Natural killer cell (primary cell): ENCODE measurements at regions not wholly inside any gene's neighbourhood (a gene's known extent, or its start where the extent isn't known, plus 50 kb on each side); places are given as distances from the start of the nearest gene placed in this dataset.

Experiments
- ATAC-seq, 3 donors: fragments of 150-1000 bp in 2 of 3; fragments of 200-7000 bp in 1 of 3; cut with Tn5 transposase; 1 replicate in 1 of 3; 2 replicates in 2 of 3; pipeline ENCODE4 v1.10.0; 2021; ENCODE audit warnings: mild to moderate bottlenecking in 2 of 3, moderate library complexity in 2 of 3
- DNase-seq, 2 donors: peaks; one replicate each; pipeline versions ENCODE4 v3.0.0 to v3.0.0-alpha.2; 2013 to 2021; ENCODE audit warnings: mixed read lengths in 1 of 2
- H3K27ac ChIP-seq: one replicate; pipeline ENCODE4 v1.5.1; 2013; ENCODE audit warnings: mild to moderate bottlenecking, low read length
- H3K27me3 ChIP-seq: one replicate; pipeline ENCODE4 v1.6.1; 2013; ENCODE audit warnings: low read length; ENCODE audit not compliant: control insufficient read depth, insufficient read depth
- H3K36me3 ChIP-seq: one replicate; pipeline ENCODE4 v1.6.1; 2013; ENCODE audit warnings: low read length; ENCODE audit not compliant: control insufficient read depth, insufficient read depth
- H3K4me1 ChIP-seq: one replicate; pipeline ENCODE4 v1.6.1; 2013; ENCODE audit warnings: low read length; ENCODE audit not compliant: control insufficient read depth, insufficient read depth
- H3K4me3 ChIP-seq: one replicate; pipeline ENCODE4 v1.5.1; 2013; ENCODE audit warnings: low read length
- H3K9me3 ChIP-seq: one replicate; pipeline ENCODE4 v1.6.1; 2013; ENCODE audit warnings: low read length; ENCODE audit not compliant: control insufficient read depth, insufficient read depth
- H3K27ac Mint-ChIP-seq, 2 donors: one replicate each; pipeline ENCODE4 v1.8.0; 2022; ENCODE audit warnings: mild to moderate bottlenecking in 2 of 2, mixed read lengths in 2 of 2, moderate library complexity in 1 of 2
- H3K27me3 Mint-ChIP-seq, 2 donors: one replicate each; pipeline ENCODE4 v1.8.0; 2022; ENCODE audit warnings: low read depth in 2 of 2, mixed read lengths in 2 of 2
- H3K36me3 Mint-ChIP-seq: one replicate; pipeline ENCODE4 v1.8.0; 2022; ENCODE audit warnings: mixed read lengths
- H3K4me1 Mint-ChIP-seq, 2 donors: one replicate each; pipeline ENCODE4 v1.8.0; 2022; ENCODE audit warnings: mixed read lengths in 2 of 2
- H3K4me3 Mint-ChIP-seq: one replicate; pipeline ENCODE4 v1.8.0; 2022; ENCODE audit warnings: mild to moderate bottlenecking, moderate library complexity, mixed read lengths
- H3K9me3 Mint-ChIP-seq, 2 donors: one replicate each; pipeline ENCODE4 v1.8.0; 2022; ENCODE audit warnings: mixed read lengths in 2 of 2
- CTCF ChIP-seq: fragments of 200-600 bp; IDR thresholded peaks from one replicate; pipeline ENCODE4 v1.8.0; 2022; ENCODE audit warnings: antibody characterized with exemption
- WGBS: methylation state at CpG from one replicate; pipeline ENCODE4 v1.1.7; 2013; ENCODE audit warnings: missing lambda C conversion rate; ENCODE audit not compliant: insufficient coverage; 5-methylcytosine and 5-hydroxymethylcytosine counted together
- intact Hi-C: fragments of 100-400 bp; cut with micrococcal nuclease; formaldehyde crosslinking; loops from one replicate; pipeline ENCODE4 v1.14.2; 2022

- no peak for TF ChIP-seq CTCF
- Mint-ChIP-seq H3K4me1 (no peaks in the 10 kb centered on the region), H3K4me3 (no peak overlapping the region), H3K27ac (no peak overlapping the region), H3K27me3 (no peaks in the 10 kb centered on the region), H3K9me3 (peaks cover 18 to 19% of the 10 kb centered on the region in 2 donors), H3K36me3 (peaks cover 10% of the 10 kb centered on the region)
- Histone ChIP-seq H3K27ac (no peak overlapping the region), H3K36me3 (no peaks in the 10 kb centered on the region), H3K4me1 (no peaks in the 10 kb centered on the region), H3K27me3 (no peaks in the 10 kb centered on the region), H3K4me3 (no peak overlapping the region), H3K9me3 (no peaks in the 10 kb centered on the region)
- no peak for DNase-seq
- intact Hi-C loops: no loop called here
- whole genome bisulfite sequencing: no CpG with 5 or more reads among the region's 3 CpGs
- ATAC-seq: no peak
These were observed 497.0 kb upstream of the TENM4 start for GRCh38 chr11:79937676-79938334.

GRCh38 chr11:79932612-79933011, 491.8 kb upstream of the TENM4 start:
- DNase-seq: no peak
- TF ChIP-seq CTCF: no peak
- Mint-ChIP-seq H3K4me1 (no peaks in the 10 kb centered on the region), H3K36me3 (no peaks in the 10 kb centered on the region), H3K27ac (no peak overlapping the region), H3K4me3 (no peak overlapping the region), H3K27me3 (no peaks in the 10 kb centered on the region), H3K9me3 (peaks cover 10 to 13% of the 10 kb centered on the region in 2 donors)
- Histone ChIP-seq H3K36me3 (no peaks in the 10 kb centered on the region), H3K27ac (no peak overlapping the region), H3K4me1 (no peaks in the 10 kb centered on the region), H3K9me3 (no peaks in the 10 kb centered on the region), H3K4me3 (no peak overlapping the region), H3K27me3 (no peaks in the 10 kb centered on the region)
- ATAC-seq: no peak
- intact Hi-C loops: no loop called here
- WGBS: 60% methylated on average over 1 of the region's 1 CpG

- H3K27ac ChIP-seq: no peak overlapping the region
- intact Hi-C loops: no loop called here
- no peak overlapping the region for H3K4me3 ChIP-seq
- no peaks in the 10 kb centered on the region for H3K9me3 ChIP-seq
- Mint-ChIP-seq H3K27ac (no peak overlapping the region), H3K9me3 (peaks cover 10 to 18% of the 10 kb centered on the region in 2 donors), H3K4me3 (no peak overlapping the region), H3K36me3 (no peaks in the 10 kb centered on the region), H3K27me3 (no peaks in the 10 kb centered on the region), H3K4me1 (no peaks in the 10 kb centered on the region)
- ATAC-seq (no peak), DNase-seq (no peak)
- no CpG with 5 or more reads among the region's 1 CpG for WGBS
- H3K36me3 ChIP-seq: no peaks in the 10 kb centered on the region
- TF ChIP-seq CTCF: no peak
- H3K27me3 ChIP-seq: no peaks in the 10 kb centered on the region
- no peaks in the 10 kb centered on the region for H3K4me1 ChIP-seq
These were observed 490.9 kb upstream of the TENM4 start for GRCh38 chr11:79931692-79932091.

GRCh38 chr11:79926707-79927106, 485.9 kb upstream of the TENM4 start:
- H3K9me3 ChIP-seq: no peaks in the 10 kb centered on the region
- no peak overlapping the region for H3K4me3 ChIP-seq
- H3K4me1 ChIP-seq: no peaks in the 10 kb centered on the region
- H3K27ac ChIP-seq: no peak overlapping the region
- intact Hi-C loops: no loop called here
- H3K4me1 Mint-ChIP-seq: no peaks in the 10 kb centered on the region
- H3K27me3 ChIP-seq: no peaks in the 10 kb centered on the region
- WGBS: 100% methylated on average over 2 of the region's 2 CpGs
- no peaks in the 10 kb centered on the region for H3K27me3 Mint-ChIP-seq
- no peak overlapping the region for H3K4me3 Mint-ChIP-seq
- no peak overlapping the region for H3K27ac Mint-ChIP-seq
- H3K36me3 ChIP-seq: no peaks in the 10 kb centered on the region
- TF ChIP-seq CTCF: no peak
- DNase-seq (no peak), ATAC-seq (no peak)
- peaks cover 4% of the 10 kb centered on the region for H3K36me3 Mint-ChIP-seq
- H3K9me3 Mint-ChIP-seq: peaks cover 11 to 17% of the 10 kb centered on the region in 2 donors
